ENCODE measurements at regions not wholly inside any gene's neighbourhood (a gene's known extent, or its start where the extent isn't known, plus 50 kb on each side); places are given as distances from the start of the nearest gene placed in this dataset.
"Not testable (repeated sequence)": the region's sequence is repeated elsewhere in the genome, so short reads cannot be mapped to it uniquely, and the experiment has no call there.

DNA sequence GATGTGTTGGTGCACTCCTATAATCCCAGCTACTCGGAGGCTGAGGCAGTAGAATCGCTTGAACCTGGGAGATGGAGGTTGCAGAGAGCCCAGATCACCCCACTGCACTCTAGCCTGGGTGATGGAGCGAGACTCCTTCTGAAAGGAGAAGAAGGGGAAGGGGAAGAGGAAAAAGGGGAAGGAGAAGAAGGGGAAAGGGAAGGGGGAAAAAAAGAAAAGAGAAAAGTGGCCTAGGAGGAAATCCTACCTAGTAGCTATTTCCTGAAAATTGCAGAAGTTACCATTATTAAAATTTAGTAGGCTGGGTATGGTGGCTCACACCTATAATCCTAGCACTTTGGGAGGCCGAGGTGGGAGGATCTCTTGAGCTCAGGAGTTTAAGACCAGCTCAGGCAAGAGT lies 67.4 kb downstream of the ARRDC3 start:
- DNase-seq (ENCODE audit: low spot score), result no peak

DNA sequence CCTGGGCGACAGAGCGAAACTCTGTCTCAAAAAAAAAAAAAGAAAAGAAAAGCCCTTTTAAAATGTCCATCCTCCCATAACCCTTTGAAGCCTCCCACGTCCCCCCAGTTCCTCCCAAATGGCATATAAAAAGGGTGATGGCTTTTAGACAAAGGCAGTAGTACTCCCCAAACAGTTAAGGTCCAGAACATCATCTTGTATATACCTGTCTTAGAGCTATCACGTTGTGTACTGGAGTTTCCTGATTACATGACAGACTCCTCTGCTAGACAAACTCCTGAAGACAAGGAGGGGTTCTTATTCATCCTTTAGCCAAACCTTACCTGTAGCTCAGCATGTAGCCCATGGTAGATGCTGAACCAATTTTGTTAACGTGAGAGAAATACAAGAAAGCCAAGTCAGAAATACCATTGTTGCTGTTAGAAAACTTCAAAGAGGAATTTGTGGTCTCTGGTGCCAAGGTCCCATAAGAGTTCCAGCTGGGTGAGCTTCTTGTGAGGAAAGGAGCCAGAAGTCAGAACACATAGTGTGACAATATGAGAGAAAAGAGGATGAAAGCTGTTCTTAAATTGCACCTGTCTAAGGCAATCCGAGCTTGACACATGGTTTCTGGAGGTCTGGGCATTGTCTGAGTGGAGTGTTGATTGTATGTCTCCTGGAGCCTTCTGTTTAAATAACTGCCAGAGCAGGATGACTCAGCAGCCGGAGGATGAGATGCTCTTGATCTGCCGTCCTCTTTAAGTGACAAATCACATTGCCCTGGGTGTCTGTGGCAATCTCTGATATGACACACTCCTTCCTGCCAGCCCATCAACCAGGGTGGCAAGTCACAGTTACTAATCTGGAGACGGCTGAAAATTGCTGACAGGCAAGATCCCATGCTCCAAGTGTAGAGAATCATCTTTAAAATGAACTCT lies 69.1 kb downstream of the ARRDC3 start:
- peak; percentile 94 for DNase-seq (ENCODE audit: low spot score)

DNA sequence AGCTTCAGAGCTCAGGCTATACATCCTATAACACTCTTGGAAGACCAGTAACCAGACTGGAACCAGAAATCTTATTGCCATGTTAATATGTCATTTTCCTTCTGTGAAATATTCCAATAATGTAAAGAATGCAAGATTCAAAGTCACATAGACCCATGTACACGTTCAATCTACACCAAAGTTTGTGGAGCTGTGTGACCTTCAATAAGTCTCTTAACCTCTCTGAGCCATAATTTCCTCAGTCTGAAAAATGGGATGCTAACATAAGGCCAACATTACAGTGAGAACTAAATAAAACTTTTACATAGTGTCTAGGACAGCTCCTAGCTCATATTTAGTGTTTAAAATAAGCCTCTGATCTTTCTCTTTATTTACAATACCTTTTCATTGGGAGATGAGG lies 70.4 kb downstream of the ARRDC3 start:
- DNase-seq (ENCODE audit: low spot score), result no peak

DNA sequence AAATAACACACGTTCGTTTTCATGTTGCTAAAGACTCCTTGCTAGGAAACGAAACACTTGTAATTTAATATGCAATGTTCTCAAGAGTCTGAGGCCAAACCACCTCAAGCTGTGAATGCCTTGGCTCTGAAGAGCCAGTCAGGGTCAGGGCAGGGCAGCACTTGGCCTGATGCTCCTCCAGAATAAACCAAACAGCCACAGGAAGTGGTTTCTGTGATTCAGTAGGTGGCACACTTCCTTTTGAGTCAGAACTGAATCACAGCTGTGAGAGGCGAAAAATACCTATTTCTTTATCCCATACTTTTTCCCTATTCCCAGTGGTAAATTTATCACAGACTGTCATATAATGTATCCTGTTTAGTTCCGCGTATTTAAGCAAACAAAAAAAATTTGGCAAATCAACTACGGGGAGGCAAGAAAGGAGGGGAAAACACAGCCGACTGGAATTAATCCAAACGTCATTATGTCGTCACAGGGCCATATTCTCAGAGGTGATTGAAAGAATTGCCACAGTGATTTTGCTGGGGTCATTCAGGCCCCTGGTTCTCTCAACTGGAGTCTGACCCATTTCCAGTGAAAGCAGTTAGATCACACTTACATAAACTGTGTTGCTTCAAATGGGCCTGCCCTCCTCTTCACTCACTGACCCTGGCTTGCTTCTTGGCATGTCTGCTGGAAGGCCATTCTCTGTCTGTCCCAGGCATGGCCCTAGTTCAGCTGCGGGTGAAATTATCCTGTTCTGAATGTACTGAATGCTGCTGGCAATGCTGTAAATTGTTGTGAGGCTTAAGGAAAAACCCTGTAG lies 71.2 kb downstream of the ARRDC3 start:
- peak; percentile 98 for DNase-seq (ENCODE audit: low spot score)

DNA sequence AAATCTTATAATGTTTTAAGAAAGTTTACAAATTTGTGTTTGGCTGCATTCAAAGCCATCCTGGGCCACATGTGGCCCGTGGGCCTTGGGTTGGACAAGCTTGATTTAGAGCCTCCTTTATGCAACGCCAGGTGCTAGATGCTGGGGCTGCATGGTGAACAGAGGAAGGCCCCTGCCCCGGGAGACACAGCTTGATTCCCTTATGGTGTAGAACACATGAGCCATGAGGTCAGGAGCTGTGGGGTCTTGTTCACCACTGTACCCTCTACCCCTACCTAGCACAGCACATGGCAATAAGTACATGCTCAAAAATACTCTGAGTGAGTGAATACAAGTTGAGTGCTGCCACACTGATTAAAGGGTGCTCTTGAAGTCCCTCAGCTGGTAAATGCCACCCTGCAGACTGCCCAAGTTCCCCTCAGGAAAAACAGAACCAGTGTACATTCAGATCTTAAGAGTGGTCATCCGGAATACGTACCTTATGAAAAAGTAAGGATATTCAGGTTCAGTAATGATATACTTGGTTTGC lies 71.9 kb downstream of the ARRDC3 start:
- DNase-seq (ENCODE audit: low spot score), result no peak

DNA sequence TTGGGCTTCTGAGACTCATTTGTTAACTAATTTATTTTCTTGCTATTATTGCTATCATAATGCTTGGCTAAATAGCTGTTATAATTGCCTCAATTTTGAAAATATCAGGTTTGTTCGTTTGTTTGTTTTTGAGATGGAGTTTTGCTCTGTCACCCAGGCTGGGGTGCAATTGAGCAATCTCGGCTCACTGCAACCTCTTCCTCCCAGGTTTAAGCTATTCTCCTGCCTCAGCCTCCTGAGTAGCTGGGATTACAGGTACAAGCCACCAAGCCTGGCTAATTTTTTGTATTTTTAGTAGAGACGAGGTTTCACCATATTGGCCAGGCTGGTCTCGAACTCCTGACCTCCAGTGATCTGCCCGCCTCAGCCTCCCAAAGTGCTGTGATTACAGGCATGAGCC lies 75.0 kb downstream of the ARRDC3 start:
- not testable (repeated sequence) for DNase-seq (ENCODE audit: low spot score)

DNA sequence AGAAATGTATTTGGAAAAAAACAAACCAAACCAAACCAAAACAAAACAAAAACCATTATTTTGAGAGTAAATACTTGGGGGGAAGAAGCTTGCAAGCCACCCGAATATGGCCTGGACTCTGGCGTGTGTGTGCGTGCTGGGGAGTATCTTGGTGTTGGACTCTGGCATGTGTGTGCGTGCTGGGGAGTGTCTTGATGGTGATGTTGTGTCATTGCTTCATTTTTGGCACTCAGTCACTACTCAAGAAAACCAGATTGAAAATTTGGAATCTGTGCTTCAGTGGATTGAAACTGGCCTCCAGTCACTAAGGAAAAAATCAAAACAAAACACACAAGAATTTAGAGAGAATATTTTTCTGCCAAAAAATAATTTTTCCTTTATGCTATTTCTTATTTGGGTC lies 76.1 kb downstream of the ARRDC3 start:
- no peak for DNase-seq (ENCODE audit: low spot score)

DNA sequence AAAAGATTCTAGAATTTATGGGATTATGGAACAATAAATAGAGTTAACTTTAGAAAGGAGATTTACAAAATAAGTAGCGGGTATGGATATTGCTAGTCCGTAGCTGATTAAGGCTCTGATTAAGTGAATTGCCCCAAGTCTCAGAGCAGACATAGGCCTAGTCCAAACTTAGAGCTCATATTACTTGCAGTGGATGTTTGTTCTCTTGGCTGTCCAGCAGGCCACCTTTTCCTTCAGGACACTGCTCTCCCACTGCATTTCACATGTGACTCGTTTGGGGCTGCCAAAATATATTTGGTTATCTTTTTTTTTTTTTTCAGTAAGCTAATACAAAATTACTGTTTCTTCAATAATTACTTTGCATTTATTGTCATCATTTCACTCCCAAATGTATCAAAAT lies 76.6 kb downstream of the ARRDC3 start:
- no peak for DNase-seq (ENCODE audit: low spot score)

DNA sequence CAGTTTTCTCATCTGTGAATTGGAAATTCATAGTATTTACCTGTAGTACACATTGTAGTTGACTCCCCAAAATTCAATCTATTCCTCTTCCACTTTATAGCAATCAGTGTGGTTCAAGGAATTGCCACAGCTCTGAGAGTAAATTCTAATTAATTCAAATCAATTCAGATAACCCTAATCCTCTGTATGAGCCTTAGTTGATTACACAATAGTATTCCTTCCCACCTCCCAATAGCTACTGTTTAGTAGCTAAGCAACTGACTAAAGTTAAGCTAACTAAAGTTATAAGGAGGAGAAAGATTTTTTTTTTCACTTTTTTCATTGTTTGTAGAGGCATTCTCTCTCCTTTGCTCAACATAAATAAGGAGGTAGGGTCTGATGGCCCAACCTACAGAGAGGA lies 77.5 kb downstream of the ARRDC3 start:
- no peak for DNase-seq (ENCODE audit: low spot score)

DNA sequence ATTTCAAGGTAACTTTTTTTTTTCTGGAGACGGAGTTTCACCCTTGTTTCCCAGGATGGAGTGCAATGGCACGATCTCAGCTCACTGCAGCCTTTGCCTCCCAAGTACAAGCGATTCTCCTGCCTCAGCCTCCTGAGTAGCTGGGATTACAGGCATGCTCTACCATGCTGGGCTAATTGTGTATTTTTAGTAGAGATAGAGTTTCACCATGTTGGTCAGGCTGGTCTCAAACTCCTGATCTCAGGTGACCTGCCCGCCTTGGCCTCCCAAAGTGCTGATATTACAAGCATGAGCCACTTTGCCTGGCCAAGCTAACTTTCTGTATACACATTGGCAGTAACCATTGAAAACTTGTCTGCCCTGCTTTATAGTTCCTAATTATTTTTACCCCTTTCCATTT lies 79.1 kb downstream of the ARRDC3 start:
- DNase-seq (ENCODE audit: low spot score), result not testable (repeated sequence)

DNA sequence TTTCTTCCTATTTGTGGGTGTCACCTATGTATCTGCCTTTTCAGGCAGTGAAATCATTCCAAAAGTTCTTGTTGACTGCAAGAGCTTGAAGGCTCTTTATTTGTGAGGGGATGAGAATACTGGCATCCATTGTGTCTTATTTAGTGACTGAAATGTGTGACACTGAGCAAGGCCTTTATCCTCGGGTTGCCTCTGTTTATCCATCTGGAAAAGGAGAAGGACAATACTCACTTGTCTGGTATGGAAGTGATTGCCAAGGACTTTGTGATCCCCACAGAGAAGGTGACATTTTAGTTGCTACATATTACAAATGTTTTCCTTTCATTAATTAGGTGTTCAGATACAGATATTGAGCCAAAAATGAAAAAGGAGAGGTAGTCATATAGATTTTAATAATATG lies 80.2 kb downstream of the ARRDC3 start:
- no peak for DNase-seq (ENCODE audit: low spot score)

DNA sequence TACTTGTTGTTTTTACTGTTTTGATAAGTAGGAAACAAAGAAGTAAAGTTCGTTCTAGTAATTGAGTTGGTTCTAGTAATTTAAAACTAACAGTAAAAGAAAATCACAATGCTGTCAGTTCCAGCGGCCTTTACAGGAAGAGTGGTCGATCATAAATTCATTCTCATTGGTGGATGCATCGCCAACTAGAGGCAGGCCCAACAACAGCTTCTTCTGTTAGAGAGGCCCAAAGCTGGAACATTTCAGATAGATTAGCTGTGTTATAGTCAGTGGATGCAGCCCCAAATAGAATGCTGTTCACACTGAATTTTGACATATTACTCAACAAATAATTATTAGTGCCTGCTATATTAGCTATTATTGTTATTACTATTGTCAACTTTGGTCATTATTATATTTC lies 80.8 kb downstream of the ARRDC3 start:
- no peak for DNase-seq (ENCODE audit: low spot score)

DNA sequence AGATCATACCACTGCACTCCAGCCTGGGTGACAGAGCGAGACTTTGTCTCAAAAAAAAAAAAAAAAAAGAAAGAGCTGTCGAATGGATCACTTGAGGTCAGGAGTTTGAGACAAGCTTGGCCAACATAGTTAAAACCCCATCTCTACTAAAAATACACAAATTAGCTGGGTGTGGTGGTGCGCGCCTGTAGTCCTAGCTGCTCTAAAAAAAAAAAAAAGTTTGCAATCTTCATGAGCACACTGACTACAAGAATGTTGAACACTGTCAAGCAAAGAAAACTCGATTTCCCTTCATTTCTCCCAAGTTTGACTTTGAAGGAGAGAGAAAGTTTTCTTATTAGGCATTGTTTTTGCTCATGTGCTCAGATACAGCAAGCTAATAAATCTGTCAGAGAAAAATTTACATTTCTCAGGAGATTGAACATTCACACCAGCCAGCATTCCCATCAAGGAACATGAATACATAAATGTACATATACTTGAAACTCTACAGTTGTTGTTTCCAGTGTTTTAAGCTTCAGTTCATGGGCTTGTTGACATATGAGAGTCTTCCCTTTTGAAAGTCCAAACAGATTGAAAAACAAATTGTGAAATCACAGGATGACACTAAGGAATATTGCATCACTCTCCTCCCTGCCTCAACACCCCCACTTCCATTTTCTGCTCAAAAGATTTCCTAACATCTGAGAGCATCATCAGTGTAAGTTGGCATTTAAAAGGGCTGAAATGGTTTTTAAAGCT lies 81.8 kb downstream of the ARRDC3 start:
- DNase-seq (ENCODE audit: low spot score), result no peak

DNA sequence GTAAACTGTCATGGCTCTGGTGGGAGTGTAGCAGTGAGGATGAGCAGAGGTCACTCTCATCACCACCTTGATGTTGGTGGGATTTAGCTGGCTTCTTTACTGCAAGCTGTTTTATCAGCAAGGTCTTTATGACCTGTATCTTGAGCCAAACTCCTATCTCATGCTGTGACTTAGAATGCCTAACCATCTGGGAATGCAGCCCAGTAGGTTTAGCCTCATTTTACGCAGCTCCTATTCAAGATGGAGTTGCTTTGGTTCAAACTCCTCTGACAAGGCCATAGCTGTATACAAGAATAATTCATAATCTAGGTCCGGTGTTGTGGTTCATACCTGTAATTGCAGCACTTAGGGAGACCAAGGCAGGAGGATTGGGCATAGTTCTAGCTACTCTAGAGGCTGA lies 85.1 kb downstream of the ARRDC3 start:
- no peak for DNase-seq (ENCODE audit: low spot score)

DNA sequence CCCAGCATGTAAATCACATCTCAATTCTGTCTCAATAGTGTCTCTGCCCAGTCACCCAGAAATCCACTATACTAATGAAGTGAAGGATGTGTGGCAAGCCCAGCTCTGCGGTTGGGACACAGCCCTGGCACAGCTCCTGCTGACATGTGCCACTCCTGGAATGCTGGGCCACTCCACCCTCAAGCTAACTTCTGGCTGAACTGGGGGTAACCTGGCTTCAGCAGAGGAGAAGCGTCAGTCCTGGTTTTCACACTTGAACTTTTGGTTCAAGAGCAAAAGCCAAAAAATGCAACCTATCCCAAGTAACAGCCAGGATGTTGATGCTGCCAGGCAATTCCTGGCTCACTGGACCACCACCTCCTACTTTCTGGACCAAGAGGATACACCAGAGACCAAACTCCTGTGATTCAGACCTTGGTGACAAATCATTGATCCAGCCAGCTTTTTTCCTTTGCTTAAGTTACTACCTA lies 86.4 kb downstream of the ARRDC3 start:
- peak; percentile 87 for DNase-seq (ENCODE audit: low spot score)

DNA sequence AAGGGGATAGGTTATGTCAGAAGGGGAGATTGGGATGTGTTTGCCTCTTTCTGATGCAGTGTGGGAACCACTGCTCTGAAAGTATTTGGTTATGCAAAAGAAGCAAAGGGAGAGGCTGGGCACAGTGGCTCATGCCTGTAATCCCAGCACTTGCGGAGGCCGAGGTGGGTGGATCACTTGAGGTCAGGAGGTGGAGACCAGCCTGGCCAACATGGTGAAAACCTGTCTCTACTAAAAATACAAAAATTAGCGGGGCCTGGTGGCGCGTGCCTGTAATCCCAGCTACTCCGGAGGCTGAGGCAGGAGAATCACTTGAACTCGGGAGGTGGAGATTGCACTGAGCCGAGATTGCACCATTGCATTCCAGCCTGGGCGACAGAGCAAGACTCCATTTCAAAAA lies 87.0 kb downstream of the ARRDC3 start:
- not testable (repeated sequence) for DNase-seq (ENCODE audit: low spot score)

DNA sequence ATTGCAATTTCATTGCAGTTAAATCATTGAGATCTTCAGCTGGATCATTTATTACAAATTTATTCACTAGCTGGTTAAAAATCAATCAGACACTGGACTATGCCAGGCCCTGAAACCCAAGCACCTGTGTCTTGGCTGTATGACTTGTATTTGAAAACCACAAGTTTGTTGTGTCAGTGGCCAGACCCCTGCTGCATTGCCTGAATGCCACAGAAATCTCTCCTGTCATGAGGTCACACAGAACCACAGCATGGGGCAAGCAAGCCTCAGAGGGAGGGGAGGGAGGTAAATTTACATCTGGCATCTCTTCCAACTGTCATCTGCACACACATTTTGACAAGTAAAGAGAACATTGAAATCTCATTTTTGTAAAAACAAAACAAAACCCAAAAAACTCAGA lies 90.0 kb downstream of the ARRDC3 start:
- DNase-seq (ENCODE audit: low spot score), result peak; percentile 77

DNA sequence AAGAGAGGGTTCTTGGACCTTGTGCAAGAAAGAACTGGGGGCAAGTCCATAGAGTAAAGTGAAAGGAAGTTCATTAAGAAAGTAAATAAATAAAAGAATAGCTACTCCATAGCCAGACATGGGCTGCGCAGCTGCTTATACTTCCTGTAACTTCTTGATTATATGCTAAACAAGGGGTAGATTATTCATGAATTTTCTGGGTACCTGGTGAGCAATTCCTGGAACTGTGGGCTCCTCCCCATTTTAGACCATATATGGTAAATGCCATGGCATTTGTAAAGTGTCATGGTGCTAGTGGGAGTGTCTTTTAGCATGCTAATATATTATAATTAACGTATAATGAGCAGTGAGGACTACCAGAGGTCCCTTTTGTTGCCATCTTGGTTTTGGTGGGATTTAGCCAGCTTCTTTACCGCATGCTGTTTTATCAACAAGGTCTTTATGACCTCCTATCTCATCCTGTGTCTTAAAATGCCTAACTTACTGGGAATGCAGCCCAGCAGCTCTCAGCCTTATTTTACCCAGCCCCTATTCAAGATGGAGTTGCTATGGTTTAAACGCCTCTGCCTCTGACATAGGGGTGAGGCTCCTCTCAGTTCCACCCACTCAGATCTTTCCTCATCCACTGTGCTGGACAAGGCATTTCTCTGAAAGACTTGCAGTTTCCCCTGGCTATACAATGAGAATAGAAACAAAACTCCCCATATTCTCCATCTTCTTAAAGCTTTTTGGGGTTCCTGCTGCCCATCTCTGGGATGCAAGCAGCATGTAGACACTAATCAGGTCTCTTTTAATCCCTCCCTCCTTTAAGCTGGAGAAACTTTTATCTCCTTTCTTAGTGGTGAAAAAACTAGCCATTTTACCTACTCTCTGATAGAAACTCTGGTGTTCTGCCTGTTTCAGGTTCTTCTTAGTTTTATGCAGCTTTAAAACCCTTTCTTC lies 91.2 kb downstream of the ARRDC3 start:
- DNase-seq (ENCODE audit: low spot score), result no peak

DNA sequence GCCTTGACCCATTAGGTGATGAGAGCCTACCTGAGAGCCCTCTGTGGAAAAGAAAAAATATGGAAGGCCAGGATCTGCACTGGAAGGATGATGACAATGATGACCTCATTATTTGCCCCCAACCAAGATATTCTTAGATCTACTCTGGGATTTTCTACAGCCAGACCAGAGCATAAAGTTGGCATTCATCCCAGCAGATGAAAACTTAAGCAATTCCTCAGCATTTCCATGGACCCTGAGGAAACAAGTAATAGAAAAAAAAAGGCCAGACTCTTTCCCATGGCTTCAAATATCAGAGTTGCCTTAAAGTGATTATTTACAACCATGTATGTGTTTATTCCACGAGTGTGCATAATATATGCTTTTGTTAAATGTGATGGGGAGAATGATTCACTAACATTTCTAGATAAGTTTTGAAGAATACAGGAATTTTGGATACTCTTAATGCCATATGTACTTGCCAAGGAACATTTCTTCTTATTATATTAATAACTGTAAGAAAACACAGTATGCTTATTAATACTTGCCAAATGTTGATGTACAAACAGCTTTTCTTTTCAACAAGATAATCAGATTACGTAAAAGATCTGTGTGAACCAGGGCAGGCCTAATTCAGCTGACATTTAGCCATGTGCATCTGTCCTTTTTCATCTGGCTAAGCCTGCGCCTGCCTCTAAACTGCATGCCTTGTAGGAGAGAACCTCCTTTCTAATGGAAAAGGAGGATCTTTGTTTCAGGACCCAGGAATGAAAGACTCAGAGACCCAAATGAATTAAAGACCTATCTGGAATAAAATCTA lies 94.8 kb downstream of the ARRDC3 start:
- peak; percentile 23 for DNase-seq (ENCODE audit: low spot score)

DNA sequence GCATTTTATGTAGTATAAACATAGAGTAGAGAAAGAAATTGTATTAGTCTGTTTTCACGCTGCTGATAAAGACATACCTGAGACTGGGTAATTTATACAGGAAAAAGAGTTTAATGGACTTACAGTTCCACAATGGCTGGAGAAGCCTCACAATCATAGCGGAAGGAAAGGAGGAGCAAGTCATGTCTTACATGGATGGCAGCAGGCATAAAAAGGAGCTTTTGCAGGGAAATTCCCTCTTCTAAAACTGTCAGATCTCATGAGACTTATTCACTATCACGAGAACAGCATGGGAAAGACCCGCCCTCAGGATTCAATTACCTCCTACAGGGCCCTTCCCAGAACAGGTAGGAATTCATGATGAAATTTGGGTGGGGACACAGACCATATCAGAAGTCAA lies 98.1 kb downstream of the ARRDC3 start:
- not testable (repeated sequence) for DNase-seq (ENCODE audit: low spot score)

Measured in H4 (cell line).